Keratinocyte (primary cell): ENCODE measurements at regions not wholly inside any gene's neighbourhood (a gene's known extent, or its start where the extent isn't known, plus 50 kb on each side); places are given as distances from the start of the nearest gene placed in this dataset.
"Not testable (repeated sequence)": the region's sequence is repeated elsewhere in the genome, so short reads cannot be mapped to it uniquely, and the experiment has no call there.

Source experiments
- DNase-seq: peaks from one replicate; pipeline ENCODE4 v3.0.0-alpha.2; 2011; ENCODE audit warnings: low read depth, missing footprints, low spot score
- FAIRE-seq: peaks from 2 replicates; lab custom pipeline; 2011; peaks lifted over from hg19 to GRCh38; lab: Jason Lieb, UNC
- H2AFZ ChIP-seq: 2 replicates; pipeline ENCODE4 v1.6.0; 2012; ENCODE audit warnings: low read length, control low read depth, inconsistent platforms; ENCODE audit not compliant: control insufficient read depth
- H3K27ac ChIP-seq: 2 replicates; pipeline ENCODE4 v1.5.1; 2011; ENCODE audit warnings: low read length; ENCODE audit not compliant: control insufficient read depth, insufficient read depth
- H3K27me3 ChIP-seq: 3 replicates; pipeline ENCODE4 v1.6.0; 2011; ENCODE audit warnings: low read length; ENCODE audit not compliant: control insufficient read depth, insufficient read depth; ENCODE audit errors: extremely low read depth
- H3K36me3 ChIP-seq, 2 experiments: 2 replicates in 1 of 2; 3 replicates in 1 of 2; pipeline ENCODE4 v1.5.1; 2011; ENCODE audit warnings: low read length in 2 of 2, mild to moderate bottlenecking in 1 of 2; ENCODE audit not compliant: control insufficient read depth in 2 of 2, insufficient read depth in 2 of 2; ENCODE audit errors: extremely low read depth in 1 of 2
- H3K4me1 ChIP-seq: 3 replicates; pipeline ENCODE4 v1.5.1; 2011; ENCODE audit warnings: low read length; ENCODE audit not compliant: control insufficient read depth, insufficient read depth; ENCODE audit errors: extremely low read depth
- H3K4me2 ChIP-seq: 3 replicates; pipeline ENCODE4 v1.6.0; 2011; ENCODE audit warnings: low read depth, low read length; ENCODE audit not compliant: control insufficient read depth, insufficient read depth; ENCODE audit errors: extremely low read depth
- H3K4me3 ChIP-seq, 3 experiments: fragments of 200-600 bp in 1 of 3; sonication (generic) in 1 of 3; 2 replicates in 2 of 3; 3 replicates in 1 of 3; pipeline ENCODE4 v1.5.1; 2011 to 2016; ENCODE audit warnings: low read length in 3 of 3, mild to moderate bottlenecking in 3 of 3, control low read depth in 2 of 3, inconsistent platforms in 1 of 3, low read depth in 1 of 3, mixed read lengths in 1 of 3, mixed run types in 1 of 3, moderate library complexity in 1 of 3; ENCODE audit not compliant: control insufficient read depth in 2 of 3, insufficient read depth in 2 of 3; ENCODE audit errors: extremely low read depth in 1 of 3
- H3K79me2 ChIP-seq: 2 replicates; pipeline ENCODE4 v1.6.0; 2012; ENCODE audit warnings: low read length; ENCODE audit not compliant: control insufficient read depth, insufficient read depth
- H3K9ac ChIP-seq: 3 replicates; pipeline ENCODE4 v1.6.0; 2011; ENCODE audit warnings: low read length; ENCODE audit not compliant: control insufficient read depth, insufficient read depth; ENCODE audit errors: extremely low read depth
- H3K9me1 ChIP-seq: 3 replicates; pipeline ENCODE4 v1.6.0; 2011; ENCODE audit warnings: low read length; ENCODE audit not compliant: control insufficient read depth, insufficient read depth; ENCODE audit errors: extremely low read depth
- H3K9me3 ChIP-seq: 2 replicates; pipeline ENCODE4 v1.5.1; 2012; ENCODE audit warnings: low read depth, low read length; ENCODE audit not compliant: control insufficient read depth
- H4K20me1 ChIP-seq: 3 replicates; pipeline ENCODE4 v1.6.0; 2011; ENCODE audit warnings: low read length; ENCODE audit not compliant: control insufficient read depth, insufficient read depth; ENCODE audit errors: extremely low read depth
- EZH2 ChIP-seq: IDR thresholded peaks from one replicate; pipeline ENCODE4 v1.6.1; 2012; ENCODE audit warnings: inconsistent platforms, mild to moderate bottlenecking, low read length, moderate library complexity
- dilution Hi-C: fragments of 300-500 bp; cut with MboI; formaldehyde crosslinking; loops from one replicate; pipeline ENCODE4 v1.7.0; 2020; ENCODE audit warnings: low sequenced_read_pairs; ENCODE audit not compliant: extremely low pct_ligation_motif_present
- TF ChIP-seq, protein P1 (sequence below), 3 experiments: IDR thresholded peaks in 1 of 3; conservative IDR thresholded peaks in 1 of 3; optimal IDR thresholded peaks in 1 of 3; 2 replicates in 2 of 3; 3 replicates in 1 of 3; pipeline versions ENCODE3 to v1.5.1; 2011; ENCODE audit warnings: low read length in 3 of 3, mild to moderate bottlenecking in 3 of 3, moderate library complexity in 2 of 3, control low read depth in 1 of 3, inconsistent platforms in 1 of 3; ENCODE audit not compliant: insufficient read depth in 2 of 3; ENCODE audit errors: extremely low read depth in 1 of 3

DNA sequence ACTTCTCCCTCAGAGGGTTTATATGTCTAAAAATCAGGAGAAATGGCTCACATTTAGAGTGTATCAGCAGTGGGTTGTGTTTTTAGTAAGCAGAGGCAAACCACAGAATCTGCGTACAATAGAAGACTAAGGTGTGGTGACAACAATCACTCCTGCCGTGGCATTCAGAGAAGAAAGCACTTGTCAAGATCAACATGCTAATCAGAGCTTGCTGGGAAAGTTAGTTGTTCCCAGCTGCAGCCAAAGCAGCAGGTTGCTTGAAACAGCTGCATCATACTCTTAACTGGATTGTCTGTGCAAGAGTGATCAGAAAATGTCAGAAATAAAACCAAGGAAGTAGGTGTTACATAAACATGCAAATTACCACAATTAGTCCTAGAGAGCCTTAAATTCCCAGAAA lies 616.4 kb downstream of the CDH8 start:
- no peak overlapping the region for H3K4me3 ChIP-seq
- no peaks in the 10 kb centered on the region for H4K20me1 ChIP-seq
- H3K9me3 ChIP-seq = no peaks in the 10 kb centered on the region
- TF ChIP-seq, protein P1, sequence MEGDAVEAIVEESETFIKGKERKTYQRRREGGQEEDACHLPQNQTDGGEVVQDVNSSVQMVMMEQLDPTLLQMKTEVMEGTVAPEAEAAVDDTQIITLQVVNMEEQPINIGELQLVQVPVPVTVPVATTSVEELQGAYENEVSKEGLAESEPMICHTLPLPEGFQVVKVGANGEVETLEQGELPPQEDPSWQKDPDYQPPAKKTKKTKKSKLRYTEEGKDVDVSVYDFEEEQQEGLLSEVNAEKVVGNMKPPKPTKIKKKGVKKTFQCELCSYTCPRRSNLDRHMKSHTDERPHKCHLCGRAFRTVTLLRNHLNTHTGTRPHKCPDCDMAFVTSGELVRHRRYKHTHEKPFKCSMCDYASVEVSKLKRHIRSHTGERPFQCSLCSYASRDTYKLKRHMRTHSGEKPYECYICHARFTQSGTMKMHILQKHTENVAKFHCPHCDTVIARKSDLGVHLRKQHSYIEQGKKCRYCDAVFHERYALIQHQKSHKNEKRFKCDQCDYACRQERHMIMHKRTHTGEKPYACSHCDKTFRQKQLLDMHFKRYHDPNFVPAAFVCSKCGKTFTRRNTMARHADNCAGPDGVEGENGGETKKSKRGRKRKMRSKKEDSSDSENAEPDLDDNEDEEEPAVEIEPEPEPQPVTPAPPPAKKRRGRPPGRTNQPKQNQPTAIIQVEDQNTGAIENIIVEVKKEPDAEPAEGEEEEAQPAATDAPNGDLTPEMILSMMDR (optimal IDR thresholded peaks at IDR 0.05 in 1 of 3, IDR thresholded peaks at IDR 0.05 in 1 of 3, conservative IDR thresholded peaks at IDR 0.05 in 1 of 3; ENCODE audit: extremely low read depth in 1 of 3, insufficient read depth in 2 of 3, low read length in 3 of 3) = no peak
- no peak for TF ChIP-seq EZH2
- no peaks in the 10 kb centered on the region for H3K4me1 ChIP-seq
- FAIRE-seq (no peak), DNase-seq (no peak)
- H3K79me2 ChIP-seq = no peaks in the 10 kb centered on the region
- H3K36me3 ChIP-seq = no peaks in the 10 kb centered on the region
- H2AFZ ChIP-seq = no peak overlapping the region
- H3K27ac ChIP-seq = no peak overlapping the region
- no peak overlapping the region for H3K9ac ChIP-seq
- dilution Hi-C loops = no loop called here
- no peaks in the 10 kb centered on the region for H3K9me1 ChIP-seq
- no peak overlapping the region for H3K4me2 ChIP-seq
- no peaks in the 10 kb centered on the region for H3K27me3 ChIP-seq

- H3K9ac ChIP-seq, H3K9me3 ChIP-seq, H3K27ac ChIP-seq, FAIRE-seq, H2AFZ ChIP-seq, H3K9me1 ChIP-seq, H3K79me2 ChIP-seq, H3K4me2 ChIP-seq, H3K36me3 ChIP-seq, H3K27me3 ChIP-seq, DNase-seq, H4K20me1 ChIP-seq, dilution Hi-C loops, H3K4me3 ChIP-seq, H3K4me1 ChIP-seq: not testable (repeated sequence)
Measured at GRCh38 chr16:61418802-61419201, 617.4 kb downstream of the CDH8 start.

GRCh38 chr16:61415126-61415525 lies 621.1 kb downstream of the CDH8 start:
- FAIRE-seq (no peak), DNase-seq (no peak)
- Histone ChIP-seq H3K27ac (no peak overlapping the region), H3K9ac (no peak overlapping the region), H3K9me3 (no peaks in the 10 kb centered on the region), H3K4me2 (no peak overlapping the region), H3K4me3 (no peak overlapping the region), H3K9me1 (no peaks in the 10 kb centered on the region), H3K27me3 (no peaks in the 10 kb centered on the region), H2AFZ (no peak overlapping the region), H3K4me1 (no peaks in the 10 kb centered on the region), H3K36me3 (no peaks in the 10 kb centered on the region), H3K79me2 (no peaks in the 10 kb centered on the region), H4K20me1 (no peaks in the 10 kb centered on the region)
- TF ChIP-seq, protein P1 (optimal IDR thresholded peaks at IDR 0.05 in 1 of 3, IDR thresholded peaks at IDR 0.05 in 1 of 3, conservative IDR thresholded peaks at IDR 0.05 in 1 of 3; ENCODE audit: extremely low read depth in 1 of 3, insufficient read depth in 2 of 3, low read length in 3 of 3) = no peak
- TF ChIP-seq EZH2 = no peak
- dilution Hi-C loops = no loop called here
